ENCODE measurements at regions not wholly inside any gene's neighbourhood (a gene's known extent, or its start where the extent isn't known, plus 50 kb on each side); places are given as distances from the start of the nearest gene placed in this dataset.
A peak's percentile ranks its signal among the peaks of the same experiment; 100 is the strongest.

DNA sequence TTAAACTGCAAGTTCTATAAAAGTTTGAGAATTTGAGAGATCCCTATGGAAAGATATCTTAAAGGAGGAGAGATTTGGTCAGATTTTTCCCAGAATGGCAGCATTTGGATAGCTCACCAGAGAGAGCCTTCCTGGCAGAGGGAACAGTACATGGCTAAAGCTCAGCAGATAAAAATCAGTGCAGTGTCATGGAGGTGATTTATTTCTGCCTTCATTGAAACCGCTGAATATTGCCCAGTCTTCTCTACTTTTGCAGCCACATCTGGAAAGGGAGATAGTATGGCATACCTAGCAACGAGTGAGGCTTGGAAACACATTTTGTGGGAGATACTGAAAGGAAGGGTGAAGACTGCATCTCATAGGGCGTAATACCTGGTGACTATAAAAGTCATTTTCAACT, 155.2 kb downstream of the RFC3 start:
- Histone ChIP-seq H3K27ac (ENCODE audit: low read depth, low read length) (no peak overlapping the region), H3K36me3 (ENCODE audit: insufficient read depth, low read length) (no peaks in the 10 kb centered on the region), H3K9me3 (ENCODE audit: low read length) (no peaks in the 10 kb centered on the region), H3K4me1 (ENCODE audit: insufficient read depth, low read length) (no peaks in the 10 kb centered on the region), H3K27me3 (ENCODE audit: insufficient read depth, low read length, poor library complexity, severe bottlenecking) (no peaks in the 10 kb centered on the region), H3K4me3 (ENCODE audit: low read length) (no peak overlapping the region)
- no peaks in the 10 kb centered on the region for H3K4me1 Mint-ChIP-seq
- peaks cover 0 to 10% (median 6%) of the 10 kb centered on the region in 5 donors for H3K9me3 Mint-ChIP-seq
- no peak overlapping the region for H3K4me3 Mint-ChIP-seq
- ChIA-PET POLR2A (no interaction called here), CTCF (no interaction called here)
- DNase-seq, result no peak
- H3K36me3 Mint-ChIP-seq, result peaks cover 0 to 14% (median 0%) of the 10 kb centered on the region in 3 donors
- H3K27me3 Mint-ChIP-seq, result no peaks in the 10 kb centered on the region
- H3K27ac Mint-ChIP-seq, result no peak overlapping the region

DNA sequence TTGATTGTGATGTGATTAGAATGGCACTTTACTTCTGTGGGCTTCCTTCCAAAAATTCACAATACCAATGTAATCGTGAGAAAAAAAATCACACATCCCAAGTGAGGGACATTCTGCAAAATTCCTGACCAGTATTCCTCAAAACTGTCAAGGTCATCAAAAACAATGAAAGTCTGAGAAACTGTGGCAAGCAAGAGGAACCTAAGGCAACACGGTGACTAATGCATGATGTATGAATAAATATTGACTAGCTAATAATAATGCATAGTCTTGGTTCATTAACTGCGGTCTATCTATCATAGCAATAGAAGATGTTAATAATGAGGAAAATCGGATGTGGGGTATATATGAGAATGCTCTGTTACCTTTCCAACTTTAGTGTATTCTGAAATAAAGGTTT, 159.0 kb downstream of the RFC3 start:
- no peaks in the 10 kb centered on the region for H3K36me3 Mint-ChIP-seq
- no peaks in the 10 kb centered on the region for H3K4me1 ChIP-seq (ENCODE audit: insufficient read depth, low read length)
- H3K27me3 Mint-ChIP-seq, result no peaks in the 10 kb centered on the region

GRCh38 chr13:33978653-33979052, 160.7 kb downstream of the RFC3 start:
- Mint-ChIP-seq H3K4me3 (no peak overlapping the region), H3K4me1 (no peaks in the 10 kb centered on the region), H3K27me3 (no peaks in the 10 kb centered on the region), H3K36me3 (no peaks in the 10 kb centered on the region), H3K27ac (no peak overlapping the region), H3K9me3 (peaks cover 0 to 4% (median 2%) of the 10 kb centered on the region in 5 donors)
- CTCF ChIA-PET, result no interaction called here
- Histone ChIP-seq H3K4me3 (ENCODE audit: low read length) (no peak overlapping the region), H3K27me3 (ENCODE audit: insufficient read depth, low read length, poor library complexity, severe bottlenecking) (no peaks in the 10 kb centered on the region), H3K27ac (ENCODE audit: low read depth, low read length) (no peak overlapping the region), H3K4me1 (ENCODE audit: insufficient read depth, low read length) (no peaks in the 10 kb centered on the region), H3K9me3 (ENCODE audit: low read length) (no peaks in the 10 kb centered on the region), H3K36me3 (ENCODE audit: insufficient read depth, low read length) (no peaks in the 10 kb centered on the region)
- no peak for DNase-seq
- POLR2A ChIA-PET, result no interaction called here

More for the DNA sequence above, 159.0 kb downstream of the RFC3 start:
- Mint-ChIP-seq H3K9me3 (peaks cover 0 to 3% (median 0%) of the 10 kb centered on the region in 5 donors), H3K4me1 (no peaks in the 10 kb centered on the region), H3K4me3 (no peak overlapping the region), H3K27ac (no peak overlapping the region)
- no peak overlapping the region for H3K4me3 ChIP-seq (ENCODE audit: low read length)
- DNase-seq, result no peak
- no peaks in the 10 kb centered on the region for H3K27me3 ChIP-seq (ENCODE audit: insufficient read depth, low read length, poor library complexity, severe bottlenecking)
- no peak overlapping the region for H3K27ac ChIP-seq (ENCODE audit: low read depth, low read length)
- CTCF ChIA-PET, result no interaction called here
- H3K36me3 ChIP-seq (ENCODE audit: insufficient read depth, low read length), result no peaks in the 10 kb centered on the region
- POLR2A ChIA-PET, result no interaction called here
- no peaks in the 10 kb centered on the region for H3K9me3 ChIP-seq (ENCODE audit: low read length)

GRCh38 chr13:33992881-33993336, 175.0 kb downstream of the RFC3 start:
- Histone ChIP-seq H3K27ac (ENCODE audit: low read depth, low read length) (no peak overlapping the region), H3K9me3 (ENCODE audit: low read length) (no peaks in the 10 kb centered on the region), H3K27me3 (ENCODE audit: insufficient read depth, low read length, poor library complexity, severe bottlenecking) (no peaks in the 10 kb centered on the region), H3K4me3 (ENCODE audit: low read length) (no peak overlapping the region), H3K36me3 (ENCODE audit: insufficient read depth, low read length) (no peaks in the 10 kb centered on the region), H3K4me1 (ENCODE audit: insufficient read depth, low read length) (no peaks in the 10 kb centered on the region)
- peaks cover 0 to 1% of the 10 kb centered on the region in 2 donors for H3K27me3 Mint-ChIP-seq
- CTCF ChIA-PET, result no interaction called here
- no peak for DNase-seq
- peaks cover 0 to 3% (median 0%) of the 10 kb centered on the region in 5 donors for H3K9me3 Mint-ChIP-seq
- no peak overlapping the region for H3K27ac Mint-ChIP-seq
- H3K4me3 Mint-ChIP-seq, result no peak overlapping the region
- no peaks in the 10 kb centered on the region for H3K4me1 Mint-ChIP-seq
- no peaks in the 10 kb centered on the region for H3K36me3 Mint-ChIP-seq
- POLR2A ChIA-PET, result no interaction called here

GRCh38 chr13:33994198-33994597, 176.2 kb downstream of the RFC3 start:
- Histone ChIP-seq H3K4me1 (ENCODE audit: insufficient read depth, low read length) (no peaks in the 10 kb centered on the region), H3K9me3 (ENCODE audit: low read length) (no peaks in the 10 kb centered on the region)
- H3K9me3 Mint-ChIP-seq, result peaks cover 0 to 3% (median 0%) of the 10 kb centered on the region in 5 donors

GRCh38 chr13:33994826-33995502, 177.0 kb downstream of the RFC3 start:
- POLR2A ChIA-PET, result no interaction called here

More at GRCh38 chr13:33994198-33994597, 176.2 kb downstream of the RFC3 start:
- no peaks in the 10 kb centered on the region for H3K27me3 ChIP-seq (ENCODE audit: insufficient read depth, low read length, poor library complexity, severe bottlenecking)
- no peaks in the 10 kb centered on the region for H3K4me1 Mint-ChIP-seq
- CTCF ChIA-PET, result no interaction called here
- H3K36me3 ChIP-seq (ENCODE audit: insufficient read depth, low read length), result no peaks in the 10 kb centered on the region
- no peak overlapping the region for H3K27ac Mint-ChIP-seq
- H3K27me3 Mint-ChIP-seq, result peaks cover 0 to 1% of the 10 kb centered on the region in 2 donors
- no peak overlapping the region for H3K4me3 Mint-ChIP-seq
- no peak for DNase-seq
- no peak overlapping the region for H3K4me3 ChIP-seq (ENCODE audit: low read length)
- H3K36me3 Mint-ChIP-seq, result no peaks in the 10 kb centered on the region
- no peak overlapping the region for H3K27ac ChIP-seq (ENCODE audit: low read depth, low read length)
- POLR2A ChIA-PET, result no interaction called here

GRCh38 chr13:33996636-33997035, 178.7 kb downstream of the RFC3 start:
- ChIA-PET CTCF (no interaction called here), POLR2A (no interaction called here)
- Histone ChIP-seq H3K27me3 (ENCODE audit: insufficient read depth, low read length, poor library complexity, severe bottlenecking) (no peaks in the 10 kb centered on the region), H3K4me1 (ENCODE audit: insufficient read depth, low read length) (no peaks in the 10 kb centered on the region), H3K27ac (ENCODE audit: low read depth, low read length) (no peak overlapping the region), H3K36me3 (ENCODE audit: insufficient read depth, low read length) (no peaks in the 10 kb centered on the region), H3K9me3 (ENCODE audit: low read length) (no peaks in the 10 kb centered on the region), H3K4me3 (ENCODE audit: low read length) (no peak overlapping the region)
- Mint-ChIP-seq H3K9me3 (peaks cover 0 to 3% (median 0%) of the 10 kb centered on the region in 5 donors), H3K36me3 (no peaks in the 10 kb centered on the region), H3K4me3 (no peak overlapping the region), H3K4me1 (no peaks in the 10 kb centered on the region), H3K27ac (no peak overlapping the region), H3K27me3 (peaks cover 0 to 1% of the 10 kb centered on the region in 2 donors)
- DNase-seq, result no peak

More at GRCh38 chr13:33994826-33995502, 177.0 kb downstream of the RFC3 start:
- H3K27ac ChIP-seq (ENCODE audit: low read depth, low read length), result no peak overlapping the region
- Mint-ChIP-seq H3K27me3 (peaks cover 0 to 1% of the 10 kb centered on the region in 2 donors), H3K9me3 (peaks cover 0 to 3% (median 0%) of the 10 kb centered on the region in 5 donors), H3K36me3 (no peaks in the 10 kb centered on the region), H3K27ac (peak overlapping the region in 1 of 8 donors; percentile 22), H3K4me3 (no peak overlapping the region), H3K4me1 (no peaks in the 10 kb centered on the region)
- CTCF ChIA-PET, result no interaction called here
- no peaks in the 10 kb centered on the region for H3K27me3 ChIP-seq (ENCODE audit: insufficient read depth, low read length, poor library complexity, severe bottlenecking)
- no peaks in the 10 kb centered on the region for H3K9me3 ChIP-seq (ENCODE audit: low read length)
- no peaks in the 10 kb centered on the region for H3K4me1 ChIP-seq (ENCODE audit: insufficient read depth, low read length)
- no peak for DNase-seq
- H3K36me3 ChIP-seq (ENCODE audit: insufficient read depth, low read length), result no peaks in the 10 kb centered on the region
- no peak overlapping the region for H3K4me3 ChIP-seq (ENCODE audit: low read length)

- peaks cover 0 to 1% of the 10 kb centered on the region in 2 donors for H3K27me3 Mint-ChIP-seq
- no peak overlapping the region for H3K27ac Mint-ChIP-seq
- no peak overlapping the region for H3K27ac ChIP-seq (ENCODE audit: low read depth, low read length)
- ChIA-PET CTCF (no interaction called here), POLR2A (no interaction called here)
- no peak overlapping the region for H3K4me3 ChIP-seq (ENCODE audit: low read length)
- no peaks in the 10 kb centered on the region for H3K9me3 ChIP-seq (ENCODE audit: low read length)
- H3K4me1 Mint-ChIP-seq, result no peaks in the 10 kb centered on the region
- H3K36me3 ChIP-seq (ENCODE audit: insufficient read depth, low read length), result no peaks in the 10 kb centered on the region
- H3K27me3 ChIP-seq (ENCODE audit: insufficient read depth, low read length, poor library complexity, severe bottlenecking), result no peaks in the 10 kb centered on the region
- no peaks in the 10 kb centered on the region for H3K36me3 Mint-ChIP-seq
- peaks cover 0 to 3% (median 0%) of the 10 kb centered on the region in 5 donors for H3K9me3 Mint-ChIP-seq
- H3K4me1 ChIP-seq (ENCODE audit: insufficient read depth, low read length), result no peaks in the 10 kb centered on the region
- no peak overlapping the region for H3K4me3 Mint-ChIP-seq
- no peak for DNase-seq
Observed at GRCh38 chr13:33997574-33997973, 179.6 kb downstream of the RFC3 start.

Measured in CD8-positive, alpha-beta memory T cell (primary cell).